Aorta (tissue), 5 donors: ENCODE measurements at regions not wholly inside any gene's neighbourhood (a gene's known extent, or its start where the extent isn't known, plus 50 kb on each side); places are given as distances from the start of the nearest gene placed in this dataset.
"Not testable (repeated sequence)": the region's sequence is repeated elsewhere in the genome, so short reads cannot be mapped to it uniquely, and the experiment has no call there.

Experiments
- ATAC-seq: fragments of 200-7000 bp; cut with Tn5 transposase; one replicate; pipeline ENCODE4 v1.9.1; 2022; ENCODE audit warnings: moderate library complexity; ENCODE audit not compliant: low FRiP score
- DNase-seq, 2 donors: peaks; one replicate each; pipeline ENCODE4 v3.0.0-alpha.2; 2020
- H3K27ac ChIP-seq, 2 donors: one replicate each; pipeline ENCODE4 v1.5.1; 2013; ENCODE audit warnings: low read length in 2 of 2, mild to moderate bottlenecking in 2 of 2, moderate library complexity in 2 of 2, control low read depth in 1 of 2, inconsistent platforms in 1 of 2, low read depth in 1 of 2
- H3K27me3 ChIP-seq, 2 donors: one replicate each; pipeline ENCODE4 v1.6.1; 2013; ENCODE audit warnings: control low read depth in 1 of 2, low read length in 1 of 2, mild to moderate bottlenecking in 1 of 2, moderate library complexity in 1 of 2; ENCODE audit not compliant: insufficient read depth in 2 of 2, control insufficient read depth in 1 of 2
- H3K36me3 ChIP-seq, 2 donors: one replicate each; pipeline ENCODE4 v1.6.1; 2013; ENCODE audit warnings: control low read depth in 1 of 2, low read length in 1 of 2, mild to moderate bottlenecking in 1 of 2; ENCODE audit not compliant: insufficient read depth in 2 of 2, control insufficient read depth in 1 of 2
- H3K4me1 ChIP-seq, 2 donors: one replicate each; pipeline ENCODE4 v1.6.1; 2013; ENCODE audit warnings: low read length in 2 of 2, control low read depth in 1 of 2, mild to moderate bottlenecking in 1 of 2, moderate library complexity in 1 of 2; ENCODE audit not compliant: insufficient read depth in 2 of 2, control insufficient read depth in 1 of 2
- H3K4me3 ChIP-seq, 2 donors: one replicate each; pipeline ENCODE4 v1.5.1; 2013; ENCODE audit warnings: low read length in 2 of 2, control low read depth in 1 of 2, mild to moderate bottlenecking in 1 of 2
- H3K9me3 ChIP-seq: one replicate; pipeline ENCODE4 v1.6.1; 2013; ENCODE audit warnings: mild to moderate bottlenecking, low read length; ENCODE audit not compliant: control insufficient read depth
- WGBS, 2 donors: extraction: QIAGEN DNeasy Blood & Tissue Kit; methylation state at CpG; one replicate each; pipeline ENCODE4 v1.1.7; 2013; 5-methylcytosine and 5-hydroxymethylcytosine counted together
- intact Hi-C, 2 donors: fragments of 100-400 bp; cut with DNase I; formaldehyde crosslinking; loops; one replicate each; pipeline versions ENCODE4 v1.14.2 to v1.15.0; 2022
- donor health status: healthy with polysubstance abuse.
- donor health status: Bipolar disorder and iron deficiency.
- donor health status: DM: no; HTN: no; CAD: no.
- donor health status: DM: no; HTN: no; CAD: no.
- donor health status: DM: yes; HTN: yes; CAD: no.

DNA sequence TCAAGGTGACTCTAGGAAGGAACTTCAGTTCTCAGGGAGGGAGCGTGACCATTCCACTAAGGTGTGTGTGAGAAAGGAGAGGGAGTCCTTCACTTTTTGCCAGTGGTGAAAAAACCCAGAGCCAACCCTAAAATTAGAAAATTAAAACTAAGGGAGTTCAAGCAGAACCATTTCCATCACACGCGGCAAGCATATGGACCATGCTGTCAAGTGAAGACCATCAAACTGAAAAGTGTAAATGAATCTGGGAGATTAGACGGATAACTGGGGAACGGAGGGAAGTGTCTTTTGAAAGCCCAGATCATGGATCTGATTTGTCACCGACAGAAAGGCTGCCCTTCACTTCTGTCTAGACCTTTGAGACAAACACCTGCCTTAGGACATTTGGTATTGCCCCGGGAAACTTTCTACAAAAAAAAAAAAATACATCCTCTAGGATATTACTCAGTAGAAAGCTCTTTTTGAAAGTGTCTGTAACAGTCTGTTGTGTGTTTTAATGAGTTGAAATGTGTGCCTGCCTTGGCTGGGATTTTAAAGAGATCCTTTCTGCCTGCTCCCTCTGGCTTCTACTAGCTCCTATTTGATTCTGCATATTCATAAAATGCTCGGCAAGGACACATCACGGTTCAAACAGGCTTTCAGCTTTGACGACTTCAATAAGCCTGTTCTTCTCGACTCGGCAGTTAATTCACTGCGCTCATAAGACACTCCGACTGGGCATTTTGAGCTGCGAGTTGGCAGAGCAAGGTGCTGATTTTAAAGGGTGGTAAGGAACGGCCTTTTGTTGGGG lies 81.4 kb upstream of the ERCC4 start:
- intact Hi-C loops, result no loop called here
- H3K27ac ChIP-seq, result no peak overlapping the region
- no peak overlapping the region for H3K4me3 ChIP-seq
- no peak for DNase-seq
- 94 to 95% methylated on average over 16 of the region's 16 CpGs for WGBS, 2 donors
- peaks cover 4 to 5% of the 10 kb centered on the region in 2 donors for H3K4me1 ChIP-seq
- no peak for ATAC-seq
- H3K9me3 ChIP-seq, result no peaks in the 10 kb centered on the region
- no peaks in the 10 kb centered on the region for H3K36me3 ChIP-seq
- H3K27me3 ChIP-seq, result no peaks in the 10 kb centered on the region

DNA sequence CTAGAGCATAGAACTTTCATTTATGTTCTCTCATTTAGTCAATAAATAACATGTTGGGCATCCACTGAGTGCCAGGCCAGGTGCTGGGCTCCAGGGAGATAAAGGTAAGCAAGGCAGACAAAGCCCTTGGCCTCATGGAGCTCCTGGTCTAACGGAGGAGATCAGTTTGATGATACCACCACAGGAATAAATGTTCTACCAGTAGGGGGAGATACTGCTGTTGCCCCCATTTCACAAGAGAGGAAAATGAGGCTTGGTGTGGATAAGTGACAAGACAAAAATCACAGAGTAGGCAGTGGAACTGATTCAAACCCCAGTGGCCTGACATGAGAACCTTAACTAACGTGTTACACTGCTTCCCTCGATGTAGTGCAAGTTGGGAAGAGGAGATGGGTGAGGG lies 80.4 kb upstream of the ERCC4 start:
- intact Hi-C loops, result no loop called here
- no peak for ATAC-seq
- H3K27ac ChIP-seq, result no peak overlapping the region
- DNase-seq, result no peak
- H3K4me1 ChIP-seq, result peaks cover 0 to 1% of the 10 kb centered on the region in 2 donors
- WGBS, 2 donors, result 92 to 96% methylated on average over 3 of the region's 3 CpGs
- H3K9me3 ChIP-seq, result no peaks in the 10 kb centered on the region
- H3K4me3 ChIP-seq, result no peak overlapping the region
- no peaks in the 10 kb centered on the region for H3K27me3 ChIP-seq
- H3K36me3 ChIP-seq, result no peaks in the 10 kb centered on the region

DNA sequence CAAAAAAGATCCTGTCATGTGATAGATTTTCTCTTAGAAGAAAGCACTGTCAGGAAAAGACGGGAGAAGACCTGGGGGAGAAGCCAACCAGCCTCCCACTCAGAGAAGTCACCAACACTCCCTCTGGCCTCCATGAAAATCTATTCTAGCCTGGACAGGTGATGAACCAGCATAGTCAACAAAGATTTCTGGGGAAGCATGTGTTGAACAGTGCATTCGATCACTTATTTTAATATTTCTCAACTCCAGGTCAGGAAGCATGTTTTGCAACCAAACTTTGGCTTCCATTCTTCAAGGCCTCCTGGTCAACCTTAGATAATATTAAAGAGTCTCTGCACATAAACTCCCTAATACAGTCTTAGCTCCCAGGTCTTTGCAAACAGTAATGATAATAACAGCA lies 74.7 kb upstream of the ERCC4 start:
- ATAC-seq, result no peak
- intact Hi-C loops, result no loop called here

DNA sequence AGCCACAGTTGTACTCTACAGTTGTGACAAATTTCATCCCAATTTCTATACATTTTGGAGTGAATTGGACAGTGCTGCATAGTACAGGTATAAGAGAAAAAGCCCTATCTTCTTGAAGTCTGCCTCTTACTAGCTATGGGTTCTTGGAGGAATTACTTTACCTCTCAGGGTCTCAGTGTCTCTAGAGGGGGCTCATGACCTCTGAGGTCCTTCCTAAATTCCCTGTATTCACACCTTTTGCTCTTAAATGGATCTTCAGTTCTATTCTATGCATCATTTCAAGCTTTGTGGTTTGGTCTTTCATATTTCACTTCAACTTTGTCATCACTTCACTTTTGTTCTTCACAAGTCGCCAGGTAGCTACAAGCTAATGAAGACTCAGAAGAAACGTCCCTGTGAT lies 71.2 kb upstream of the ERCC4 start:
- DNase-seq (no peak), ATAC-seq (no peak)
- Histone ChIP-seq H3K4me1 (no peaks in the 10 kb centered on the region), H3K9me3 (no peaks in the 10 kb centered on the region), H3K36me3 (no peaks in the 10 kb centered on the region), H3K4me3 (no peak overlapping the region), H3K27me3 (no peaks in the 10 kb centered on the region), H3K27ac (no peak overlapping the region)
- intact Hi-C loops, result no loop called here
- 89 to 90% methylated on average over 2 of the region's 2 CpGs for WGBS, 2 donors

More for the DNA sequence above, 74.7 kb upstream of the ERCC4 start:
- no peaks in the 10 kb centered on the region for H3K9me3 ChIP-seq
- no peak for DNase-seq
- H3K4me3 ChIP-seq, result no peak overlapping the region
- no peak overlapping the region for H3K27ac ChIP-seq
- 90 to 96% methylated on average over 2 of the region's 2 CpGs for WGBS, 2 donors
- no peaks in the 10 kb centered on the region for H3K27me3 ChIP-seq
- no peaks in the 10 kb centered on the region for H3K4me1 ChIP-seq
- no peaks in the 10 kb centered on the region for H3K36me3 ChIP-seq

DNA sequence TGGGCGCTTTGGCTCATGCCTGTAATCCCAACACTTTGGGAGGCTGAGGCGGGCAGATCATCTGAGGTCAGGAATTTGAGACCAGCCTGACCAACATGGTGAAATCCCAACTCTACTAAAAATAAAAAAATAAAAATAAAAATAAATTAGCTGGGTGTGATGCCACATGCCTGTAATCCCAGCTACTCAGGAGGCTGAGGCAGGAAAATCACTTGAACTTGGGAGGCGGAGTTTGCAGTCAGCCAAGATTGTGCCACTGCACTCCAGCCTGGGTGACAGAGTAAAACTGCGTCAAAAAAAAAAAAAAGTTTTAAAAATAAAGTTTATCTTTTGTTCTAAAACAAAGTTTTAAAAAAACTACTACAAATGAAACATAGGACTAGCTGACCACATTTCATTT lies 69.8 kb upstream of the ERCC4 start:
- H3K4me3 ChIP-seq, ATAC-seq, H3K4me1 ChIP-seq, H3K27ac ChIP-seq, H3K27me3 ChIP-seq, H3K36me3 ChIP-seq, H3K9me3 ChIP-seq, intact Hi-C loops: not testable (repeated sequence)
- WGBS, 2 donors, result 35 to 36% methylated on average over 4 of the region's 4 CpGs
- DNase-seq, result peak in 1 of 2 donors; percentile 54

DNA sequence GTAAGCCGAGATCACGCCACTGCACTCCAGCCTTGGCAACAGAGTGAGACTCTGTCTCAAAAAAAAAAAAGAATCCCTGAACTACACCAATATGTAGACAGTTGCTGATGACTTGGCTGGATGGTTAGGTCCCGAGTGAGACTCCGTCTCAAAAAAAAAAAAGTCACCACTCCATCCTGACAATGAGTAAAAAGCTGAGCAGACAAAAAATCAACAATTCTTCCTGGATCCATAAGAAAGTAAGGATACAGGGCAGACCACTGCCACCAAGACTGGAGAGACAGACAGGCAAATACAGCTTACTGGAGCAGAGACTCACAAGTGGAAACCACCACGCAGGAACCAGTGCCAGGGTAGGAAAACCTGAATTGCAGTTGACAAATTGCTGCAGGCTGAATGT lies 67.1 kb upstream of the ERCC4 start:
- no peak overlapping the region for H3K27ac ChIP-seq
- 80 to 93% methylated on average over 5 of the region's 5 CpGs for WGBS, 2 donors
- no peaks in the 10 kb centered on the region for H3K36me3 ChIP-seq
- no peak overlapping the region for H3K4me3 ChIP-seq
- no peaks in the 10 kb centered on the region for H3K9me3 ChIP-seq
- H3K27me3 ChIP-seq, result no peaks in the 10 kb centered on the region
- DNase-seq (no peak), ATAC-seq (no peak)
- intact Hi-C loops, result no loop called here
- no peaks in the 10 kb centered on the region for H3K4me1 ChIP-seq

DNA sequence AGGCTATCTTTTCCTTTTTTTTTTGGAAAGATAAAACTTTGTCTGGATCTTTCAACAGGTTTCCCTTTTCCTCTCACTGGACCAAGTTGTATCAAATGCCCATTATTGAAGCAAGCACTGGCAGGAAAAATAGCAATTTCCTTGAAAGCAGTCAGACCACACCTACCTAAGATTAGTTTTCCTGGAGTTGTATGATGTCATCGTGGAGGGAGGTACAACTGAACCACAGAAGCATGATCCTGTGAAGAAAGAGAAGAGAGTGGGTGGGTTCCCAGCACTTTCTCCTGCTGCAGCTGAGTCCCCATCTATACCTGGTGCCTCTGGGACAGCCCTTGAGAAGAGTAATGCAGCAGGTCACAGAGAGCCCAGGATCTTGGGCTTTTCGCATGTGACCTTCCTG lies 63.6 kb upstream of the ERCC4 start:
- Histone ChIP-seq H3K27me3 (no peaks in the 10 kb centered on the region), H3K4me3 (no peak overlapping the region), H3K36me3 (no peaks in the 10 kb centered on the region), H3K4me1 (peaks cover 0 to 3% of the 10 kb centered on the region in 2 donors), H3K9me3 (no peaks in the 10 kb centered on the region), H3K27ac (peak overlapping the region in 1 of 2 donors; percentile 72)
- DNase-seq (no peak), ATAC-seq (no peak)
- intact Hi-C loops, result loop anchor here in 1 of 2 donors (2.0 kb wide), 1 partner anchor 62 kb away; no protein-coding TSS in a partner anchor
- 5 to 11% methylated on average over 2 of the region's 2 CpGs for WGBS, 2 donors

DNA sequence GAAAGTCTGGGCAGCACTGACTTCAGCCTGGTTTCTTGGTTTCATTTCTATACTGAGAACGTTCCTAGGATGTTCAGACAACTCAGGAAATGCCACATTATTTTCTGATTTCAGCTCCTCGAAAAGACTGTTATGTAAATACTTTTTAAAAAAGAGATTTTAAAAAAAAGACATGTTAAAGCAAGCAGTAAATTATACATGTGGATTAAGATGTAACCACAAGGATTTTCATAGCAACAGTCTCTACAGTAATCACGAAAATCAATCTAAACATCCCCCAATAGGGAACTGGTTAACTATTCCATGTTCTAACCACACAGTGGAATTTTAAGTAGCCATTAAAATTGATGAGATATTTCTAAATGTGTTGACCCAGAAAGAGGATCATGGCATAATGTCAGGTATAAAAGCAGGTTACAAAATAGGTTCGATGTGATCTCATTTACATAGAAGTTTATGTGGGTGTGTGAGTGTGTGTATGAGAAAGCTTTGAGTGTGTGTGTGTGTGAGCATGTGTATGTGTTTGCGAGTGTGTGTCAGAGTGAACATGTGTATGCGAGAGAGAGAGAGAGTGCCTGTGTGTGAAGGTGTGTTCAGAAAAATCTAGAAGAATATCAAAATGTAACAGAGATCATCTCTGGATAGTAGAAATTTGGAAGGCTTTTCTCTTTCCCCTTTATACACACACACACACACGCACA lies 63.0 kb upstream of the ERCC4 start:
- DNase-seq (no peak), ATAC-seq (no peak)
- WGBS, 2 donors, result 48% methylated on average over 7 of the region's 7 CpGs
- peak overlapping the region in 1 of 2 donors; percentile 72 for H3K27ac ChIP-seq
- no peaks in the 10 kb centered on the region for H3K9me3 ChIP-seq
- intact Hi-C loops, result loop anchor here in 1 of 2 donors (2.0 kb wide), 1 partner anchor 62 kb away; no protein-coding TSS in a partner anchor
- no peaks in the 10 kb centered on the region for H3K36me3 ChIP-seq
- no peak overlapping the region for H3K4me3 ChIP-seq
- H3K27me3 ChIP-seq, result no peaks in the 10 kb centered on the region
- peaks cover 1 to 7% of the 10 kb centered on the region in 2 donors for H3K4me1 ChIP-seq
